GM12878 (cell line): ENCODE measurements at regions not wholly inside any gene's neighbourhood (a gene's known extent, or its start where the extent isn't known, plus 50 kb on each side); places are given as distances from the start of the nearest gene placed in this dataset.
A peak's percentile ranks its signal among the peaks of the same experiment; 100 is the strongest.

Experiments
- ATAC-seq: fragments of 200-7000 bp; cut with Tn5 transposase; 3 replicates; pipeline ENCODE4 v1.9.1; 2020; ENCODE audit warnings: mild to moderate bottlenecking, moderate library complexity
- BruUV-seq: library from RNA; stranded (reverse); fragments of 400-500 nt; replicated peaks from 2 replicates; lab custom pipeline; 2021; lab: Mats Ljungman, UMichigan
- CTCF ChIA-PET: fragments of 300-600 bp; sonication (Branson Sonifier 250); formaldehyde crosslinking; extraction: SDS; loops from one replicate; lab custom pipeline; 2021; ENCODE audit warnings: inconsistent platforms; lab: Yijun Ruan, JAX
- POLR2A ChIA-PET: fragments of 350-600 bp; formaldehyde crosslinking; extraction: SDS; loops from one replicate; lab custom pipeline; 2021; ENCODE audit warnings: inconsistent platforms; lab: Charles Lee
- RAD21 ChIA-PET: fragments of 300-600 bp; sonication (Branson Sonifier 250); formaldehyde crosslinking; loops from one replicate; lab custom pipeline; 2023; ENCODE audit warnings: antibody characterized with exemption; ENCODE audit not compliant: unreplicated experiment; lab: Charles Lee
- SMC1A ChIA-PET: fragments of 300-600 bp; sonication (Branson Sonifier 250); formaldehyde crosslinking; loops from one replicate; lab custom pipeline; 2023; ENCODE audit not compliant: unreplicated experiment, uncharacterized antibody; lab: Charles Lee
- DNase-seq: peaks from one replicate; pipeline ENCODE4 v3.0.0-alpha.2; 2011; ENCODE audit warnings: low read depth, low spot score
- FAIRE-seq: peaks from 3 replicates; lab custom pipeline; 2011; peaks lifted over from hg19 to GRCh38; lab: Jason Lieb, UNC
- H2AFZ ChIP-seq: 2 replicates; pipeline ENCODE4 v1.6.0; 2011; ENCODE audit warnings: low read depth, low read length, control low read depth; ENCODE audit not compliant: control insufficient read depth
- H3K27ac ChIP-seq: 2 replicates; pipeline ENCODE4 v1.5.1; 2011; ENCODE audit warnings: control low read depth; ENCODE audit not compliant: control insufficient read depth, insufficient read depth
- H3K27me3 ChIP-seq, 2 experiments: replicated peaks in 1 of 2; 2 replicates each; pipeline versions ENCODE4 v1.6.0 to v1.6.1; 2011; ENCODE audit warnings: low read length in 1 of 2; ENCODE audit not compliant: control insufficient read depth in 2 of 2, insufficient read depth in 2 of 2
- H3K36me3 ChIP-seq, 2 experiments: 2 replicates each; pipeline ENCODE4 v1.5.1; 2011; ENCODE audit warnings: low read length in 1 of 2; ENCODE audit not compliant: control insufficient read depth in 2 of 2, insufficient read depth in 2 of 2
- H3K4me1 ChIP-seq: 2 replicates; pipeline ENCODE4 v1.6.1; 2011; ENCODE audit warnings: mild to moderate bottlenecking, low read length, moderate library complexity, mixed read lengths; ENCODE audit not compliant: control insufficient read depth, insufficient read depth
- H3K4me2 ChIP-seq: 2 replicates; pipeline ENCODE4 v1.6.0; 2011; ENCODE audit warnings: control low read depth; ENCODE audit not compliant: control insufficient read depth, insufficient read depth
- H3K4me3 ChIP-seq: fragments of 200-600 bp; sonication (generic); 2 replicates; pipeline ENCODE4 v1.5.1; 2016
- H3K79me2 ChIP-seq: 2 replicates; pipeline ENCODE4 v1.6.0; 2011; ENCODE audit warnings: low read length; ENCODE audit not compliant: control insufficient read depth, insufficient read depth
- H3K9ac ChIP-seq: 2 replicates; pipeline ENCODE4 v1.8.0; 2011; ENCODE audit warnings: low read length, control low read depth, mixed read lengths; ENCODE audit not compliant: control insufficient read depth, insufficient read depth
- H3K9me3 ChIP-seq: replicated peaks from 3 replicates; pipeline ENCODE4 v1.5.1; 2011; ENCODE audit warnings: mild to moderate bottlenecking, low read length; ENCODE audit not compliant: control insufficient read depth, insufficient read depth
- H4K20me1 ChIP-seq: 2 replicates; pipeline ENCODE4 v1.6.0; 2011; ENCODE audit not compliant: control insufficient read depth, insufficient read depth
- BCL11A ChIP-seq: IDR thresholded peaks from 2 replicates; pipeline ENCODE4 v1.6.1; 2011; ENCODE audit warnings: low read depth, low read length
- E2F8 ChIP-seq: fragments of 450-650 bp; IDR thresholded peaks from 2 replicates; pipeline ENCODE4 v1.6.1; 2018; ENCODE audit warnings: mild to moderate bottlenecking, low read depth, moderate library complexity; ENCODE audit not compliant: partially characterized antibody
- FOXK2 ChIP-seq: fragments of 450-650 bp; IDR thresholded peaks from 2 replicates; pipeline ENCODE4 v1.6.1; 2017; ENCODE audit warnings: mild to moderate bottlenecking, moderate library complexity
- HDGF ChIP-seq: fragments of 450-650 bp; IDR thresholded peaks from 2 replicates; pipeline ENCODE4 v1.6.1; 2016; ENCODE audit warnings: antibody characterized with exemption
- KDM1A ChIP-seq: fragments of 200-600 bp; sonication (generic); IDR thresholded peaks from 2 replicates; pipeline ENCODE4 v1.6.1; 2016; ENCODE audit warnings: borderline replicate concordance
- MYC ChIP-seq: IDR thresholded peaks from 2 replicates; pipeline ENCODE4 v1.6.1; 2011; ENCODE audit warnings: mild to moderate bottlenecking, low read length, moderate library complexity, inconsistent platforms; ENCODE audit not compliant: insufficient read depth, insufficient replicate concordance, insufficient read length, severe bottlenecking
- NFYB ChIP-seq: IDR thresholded peaks from 2 replicates; pipeline ENCODE4 v1.6.1; 2011; ENCODE audit warnings: low read depth, mild to moderate bottlenecking, low read length, improper control_type of control experiment, moderate library complexity; ENCODE audit not compliant: insufficient read depth
- PKNOX1 ChIP-seq: fragments of 450-650 bp; IDR thresholded peaks from 2 replicates; pipeline ENCODE4 v1.6.1; 2016; ENCODE audit warnings: mild to moderate bottlenecking
- STAT1 ChIP-seq: fragments of 450-650 bp; conservative IDR thresholded peaks from 2 replicates; pipeline ENCODE4 v1.6.1; 2014; ENCODE audit warnings: antibody characterized with exemption, mild to moderate bottlenecking
- TARDBP ChIP-seq: IDR thresholded peaks from 2 replicates; pipeline ENCODE4 v1.6.1; 2016; ENCODE audit warnings: borderline replicate concordance
- TCF7 ChIP-seq: IDR thresholded peaks from 2 replicates; pipeline ENCODE4 v1.6.1; 2014; ENCODE audit warnings: antibody characterized with exemption, borderline replicate concordance
- ZBED1 ChIP-seq: IDR thresholded peaks from 2 replicates; pipeline ENCODE4 v1.6.1; 2016; ENCODE audit warnings: borderline replicate concordance
- ZBTB33 ChIP-seq: fragments of 450-650 bp; IDR thresholded peaks from 2 replicates; pipeline ENCODE4 v1.6.1; 2017; ENCODE audit warnings: mild to moderate bottlenecking
- ZNF24 ChIP-seq: fragments of 450-650 bp; IDR thresholded peaks from 2 replicates; pipeline ENCODE4 v1.6.1; 2017; ENCODE audit warnings: antibody characterized with exemption, mild to moderate bottlenecking
- in situ Hi-C: fragments of 300-500 bp; cut with MboI; formaldehyde crosslinking; loops from 9 replicates; pipeline ENCODE4 v1.14.3; 2018; ENCODE audit warnings: mixed read lengths
- intact Hi-C: fragments of 100-400 bp; cut with micrococcal nuclease; formaldehyde crosslinking; loops from one replicate; pipeline ENCODE4 v1.14.2; 2022; ENCODE audit not compliant: unreplicated experiment

- Histone ChIP-seq H3K9ac (no peak overlapping the region), H3K79me2 (no peaks in the 10 kb centered on the region), H3K4me2 (no peak overlapping the region), H4K20me1 (no peaks in the 10 kb centered on the region), H3K27ac (no peak overlapping the region), H3K9me3 (no peaks in the 10 kb centered on the region), H3K4me3 (no peak overlapping the region), H3K27me3 (no peaks in the 10 kb centered on the region), H3K36me3 (no peaks in the 10 kb centered on the region), H3K4me1 (no peaks in the 10 kb centered on the region), H2AFZ (no peak overlapping the region)
- FAIRE-seq (no peak), ATAC-seq (peak; percentile 28; the same call in 1 of the 3 replicates), DNase-seq (no peak)
- BruUV-seq: no TSS peak
- CTCF ChIA-PET: interaction anchor here (1.0 to 1.6 kb wide), 3 partner anchors 108 to 187 kb away, joined by 3 read pairs; no protein-coding TSS in a partner anchor
- TF ChIP-seq BCL11A: no peak
- TF ChIP-seq ZBTB33: no peak
- TF ChIP-seq HDGF: no peak
- no peak for TF ChIP-seq KDM1A
- TF ChIP-seq PKNOX1: no peak
- no peak for TF ChIP-seq STAT1
- no peak for TF ChIP-seq FOXK2
- TF ChIP-seq TARDBP: no peak
- TF ChIP-seq ZBED1: no peak
- no peak for TF ChIP-seq TCF7
- no peak for TF ChIP-seq MYC
- TF ChIP-seq ZNF24: no peak
- no peak for TF ChIP-seq NFYB
- no peak for TF ChIP-seq E2F8
- intact Hi-C loops (no loop called here), in situ Hi-C loops (no loop called here)
- POLR2A ChIA-PET: no interaction called here
- SMC1A ChIA-PET: interaction anchor here (1.1 to 1.9 kb wide), 3 partner anchors 16 to 30 kb away, joined by 4 to 5 read pairs (median 4); no protein-coding TSS in a partner anchor
- RAD21 ChIA-PET: no interaction called here
These were observed 101.7 kb downstream of the ADRB2 start for GRCh38 chr5:148928141-148928540.
